H9 (cell line): ENCODE measurements at regions not wholly inside any gene's neighbourhood (a gene's known extent, or its start where the extent isn't known, plus 50 kb on each side); places are given as distances from the start of the nearest gene placed in this dataset.

Source experiments
- DNase-seq: peaks from one replicate; pipeline ENCODE4 v3.0.0-alpha.2; 2017
- H2AFZ ChIP-seq: one replicate; pipeline ENCODE4 v1.6.1; 2013; ENCODE audit warnings: mild to moderate bottlenecking, low read length, control low read depth, moderate library complexity
- H2AK5ac ChIP-seq: 2 replicates; pipeline ENCODE4 v1.6.1; 2013; ENCODE audit warnings: low read length, control low read depth, mixed read lengths; ENCODE audit not compliant: insufficient read length
- H2BK120ac ChIP-seq: one replicate; pipeline ENCODE4 v1.6.1; 2013; ENCODE audit warnings: low read depth, mild to moderate bottlenecking, low read length, control low read depth, inconsistent platforms; ENCODE audit not compliant: poor library complexity, severe bottlenecking
- H2BK12ac ChIP-seq: 2 replicates; pipeline ENCODE4 v1.6.1; 2013; ENCODE audit warnings: low read length, control low read depth, mixed read lengths, low read depth; ENCODE audit not compliant: insufficient read length
- H2BK15ac ChIP-seq: 2 replicates; pipeline ENCODE4 v1.6.1; 2013; ENCODE audit warnings: low read depth, low read length, control low read depth
- H2BK20ac ChIP-seq: one replicate; pipeline ENCODE4 v1.6.1; 2013; ENCODE audit warnings: low read depth, mild to moderate bottlenecking, low read length, control low read depth, inconsistent platforms; ENCODE audit not compliant: poor library complexity, severe bottlenecking
- H2BK5ac ChIP-seq: 2 replicates; pipeline ENCODE4 v1.6.1; 2013; ENCODE audit warnings: low read length, control low read depth, mixed read lengths; ENCODE audit not compliant: insufficient read length
- H3K14ac ChIP-seq: 2 replicates; pipeline ENCODE4 v1.6.1; 2013; ENCODE audit warnings: low read length, control low read depth; ENCODE audit not compliant: insufficient read depth
- H3K18ac ChIP-seq: 2 replicates; pipeline ENCODE4 v1.6.1; 2013; ENCODE audit warnings: low read depth, mild to moderate bottlenecking, mixed read lengths, low read length, control low read depth; ENCODE audit not compliant: insufficient read length
- H3K23ac ChIP-seq: 2 replicates; pipeline ENCODE4 v1.6.1; 2013; ENCODE audit warnings: low read length, control low read depth, mixed read lengths, low read depth; ENCODE audit not compliant: insufficient read length
- H3K23me2 ChIP-seq: 2 replicates; pipeline ENCODE4 v1.6.1; 2013; ENCODE audit warnings: low read depth, mild to moderate bottlenecking, mixed read lengths, low read length, control low read depth; ENCODE audit not compliant: insufficient read length, poor library complexity, severe bottlenecking
- H3K27ac ChIP-seq: 2 replicates; pipeline ENCODE4 v1.5.1; 2013; ENCODE audit warnings: low read length, control low read depth, mixed read lengths, low read depth; ENCODE audit not compliant: insufficient read length
- H3K27me3 ChIP-seq: 2 replicates; pipeline ENCODE4 v1.6.1; 2013; ENCODE audit warnings: low read length, control low read depth, inconsistent platforms; ENCODE audit not compliant: insufficient read depth
- H3K4ac ChIP-seq: 2 replicates; pipeline ENCODE4 v1.6.1; 2013; ENCODE audit warnings: low read depth, mild to moderate bottlenecking, control low read depth, inconsistent platforms, low read length, moderate library complexity
- H3K4me1 ChIP-seq: 2 replicates; pipeline ENCODE4 v1.6.1; 2013; ENCODE audit warnings: low read length, control low read depth, inconsistent platforms; ENCODE audit not compliant: insufficient read depth
- H3K4me2 ChIP-seq: 2 replicates; pipeline ENCODE4 v1.6.1; 2013; ENCODE audit warnings: low read length, control low read depth, mixed read lengths; ENCODE audit not compliant: insufficient read length, insufficient read depth
- H3K56ac ChIP-seq: 2 replicates; pipeline ENCODE4 v1.6.1; 2013; ENCODE audit warnings: low read depth, mild to moderate bottlenecking, mixed read lengths, low read length, control low read depth; ENCODE audit not compliant: insufficient read length
- H3K79me1 ChIP-seq: 2 replicates; pipeline ENCODE4 v1.6.1; 2013; ENCODE audit warnings: low read depth, mild to moderate bottlenecking, moderate library complexity, low read length, control low read depth, inconsistent platforms; ENCODE audit not compliant: insufficient read depth, poor library complexity, severe bottlenecking
- H3K79me2 ChIP-seq: 2 replicates; pipeline ENCODE4 v1.6.1; 2013; ENCODE audit warnings: low read length, control low read depth, inconsistent platforms; ENCODE audit not compliant: insufficient read depth
- H3K9ac ChIP-seq: 2 replicates; pipeline ENCODE4 v1.6.1; 2013; ENCODE audit warnings: low read length, control low read depth, mixed read lengths; ENCODE audit not compliant: insufficient read length; ENCODE audit errors: extremely low read depth
- H3K9me3 ChIP-seq: one replicate; pipeline ENCODE4 v1.6.1; 2013; ENCODE audit warnings: low read depth, low read length, inconsistent platforms; ENCODE audit not compliant: control insufficient read depth
- H3T11ph ChIP-seq: one replicate; pipeline ENCODE4 v1.6.1; 2013; ENCODE audit warnings: mild to moderate bottlenecking, low read length, control low read depth, inconsistent platforms
- H4K20me1 ChIP-seq: one replicate; pipeline ENCODE4 v1.6.1; 2013; ENCODE audit not compliant: control insufficient read depth, insufficient read length, insufficient read depth
- H4K5ac ChIP-seq: 2 replicates; pipeline ENCODE4 v1.6.1; 2013; ENCODE audit warnings: low read depth, mild to moderate bottlenecking, mixed read lengths, low read length, control low read depth; ENCODE audit not compliant: insufficient read length
- H4K8ac ChIP-seq: replicated peaks from 2 replicates; pipeline ENCODE4 v1.6.1; 2013; ENCODE audit warnings: low read length, control low read depth, mixed read lengths, low read depth; ENCODE audit not compliant: insufficient read length
- H4K91ac ChIP-seq: 2 replicates; pipeline ENCODE4 v1.6.1; 2013; ENCODE audit warnings: low read depth, mild to moderate bottlenecking, moderate library complexity, mixed read lengths, low read length, control low read depth; ENCODE audit not compliant: insufficient read length
- H3K27ac Mint-ChIP-seq, 3 experiments: 2 replicates in 2 of 3; 3 replicates in 1 of 3; pipeline ENCODE4 v1.8.0; 2020 to 2021; ENCODE audit warnings: mixed read lengths in 3 of 3, mild to moderate bottlenecking in 1 of 3, moderate library complexity in 1 of 3
- H3K27me3 Mint-ChIP-seq: 2 replicates; pipeline ENCODE4 v1.8.0; 2021; ENCODE audit warnings: low read depth, mild to moderate bottlenecking, moderate library complexity, mixed read lengths
- H3K36me3 Mint-ChIP-seq, 3 experiments: 2 replicates in 2 of 3; 3 replicates in 1 of 3; pipeline ENCODE4 v1.8.0; 2020 to 2021; ENCODE audit warnings: low read depth in 3 of 3, mixed read lengths in 3 of 3; ENCODE audit not compliant: insufficient read depth in 1 of 3
- H3K4me1 Mint-ChIP-seq, 2 experiments: 2 replicates each; pipeline ENCODE4 v1.8.0; 2020; ENCODE audit warnings: mixed read lengths in 2 of 2
- H3K4me3 Mint-ChIP-seq, 2 experiments: 2 replicates in 1 of 2; 3 replicates in 1 of 2; pipeline ENCODE4 v1.8.0; 2020 to 2021; ENCODE audit warnings: mild to moderate bottlenecking in 2 of 2, mixed read lengths in 2 of 2, moderate library complexity in 1 of 2
- H3K9me3 Mint-ChIP-seq, 2 experiments: 2 replicates in 1 of 2; 3 replicates in 1 of 2; pipeline ENCODE4 v1.8.0; 2020; ENCODE audit warnings: mild to moderate bottlenecking in 2 of 2, mixed read lengths in 2 of 2, moderate library complexity in 1 of 2
- CTCF ChIP-seq: fragments of 200-600 bp; sonication (generic); conservative IDR thresholded peaks from 3 replicates; pipeline ENCODE4 v1.8.0; 2021; ENCODE audit warnings: antibody characterized with exemption, mild to moderate bottlenecking
- WGBS: extraction: QIAGEN DNeasy Blood & Tissue Kit; methylation state at CpG from one replicate; pipeline ENCODE4 v1.1.7; 2013; ENCODE audit warnings: missing lambda C conversion rate, low lambda C conversion rate, mixed read lengths; ENCODE audit not compliant: insufficient read length; ENCODE audit errors: extremely low coverage; 5-methylcytosine and 5-hydroxymethylcytosine counted together

- no peak overlapping the region for H3K18ac ChIP-seq
- H2BK5ac ChIP-seq: no peak overlapping the region
- no peak overlapping the region for H4K5ac ChIP-seq
- H2BK15ac ChIP-seq: no peak overlapping the region
- no peak overlapping the region for H4K8ac ChIP-seq
- H3K4me1 ChIP-seq: no peaks in the 10 kb centered on the region
- no peak overlapping the region for H3K27ac ChIP-seq
- no peaks in the 10 kb centered on the region for H3K23me2 ChIP-seq
- H2BK120ac ChIP-seq: no peak overlapping the region
- H3K9me3 Mint-ChIP-seq: peaks cover 13 to 21% of the 10 kb centered on the region in 2 experiments
- no peak overlapping the region for H2AFZ ChIP-seq
- no CpG with 5 or more reads among the region's 4 CpGs for WGBS
- peaks cover 5 to 15% (median 11%) of the 10 kb centered on the region in 3 experiments; a peak in 5 of 7 replicates for H3K36me3 Mint-ChIP-seq
- H3K27ac Mint-ChIP-seq: no peak overlapping the region
- H3K14ac ChIP-seq: no peak overlapping the region
- no peaks in the 10 kb centered on the region for H3K79me1 ChIP-seq
- no peak overlapping the region for H3K9ac ChIP-seq
- no peaks in the 10 kb centered on the region for H4K20me1 ChIP-seq
- no peak overlapping the region for H3K23ac ChIP-seq
- H3K56ac ChIP-seq: no peak overlapping the region
- no peak overlapping the region for H2BK20ac ChIP-seq
- TF ChIP-seq CTCF: no peak
- DNase-seq: no peak
- peaks cover 16% of the 10 kb centered on the region for H3K9me3 ChIP-seq
- H2BK12ac ChIP-seq: no peak overlapping the region
- no peak overlapping the region for H2AK5ac ChIP-seq
- no peak overlapping the region for H4K91ac ChIP-seq
- H3K27me3 ChIP-seq: no peaks in the 10 kb centered on the region
- H3K27me3 Mint-ChIP-seq: peaks cover 7% of the 10 kb centered on the region
- no peak overlapping the region for H3T11ph ChIP-seq
- no peak overlapping the region for H3K4ac ChIP-seq
- no peak overlapping the region for H3K4me3 Mint-ChIP-seq
- H3K4me1 Mint-ChIP-seq: no peaks in the 10 kb centered on the region
- no peaks in the 10 kb centered on the region for H3K79me2 ChIP-seq
- H3K4me2 ChIP-seq: no peak overlapping the region
These were observed 209.4 kb upstream of the C16orf82 start for GRCh38 chr16:26857371-26857770.
